Transverse colon (tissue), 4 donors: ENCODE measurements at regions not wholly inside any gene's neighbourhood (a gene's known extent, or its start where the extent isn't known, plus 50 kb on each side); places are given as distances from the start of the nearest gene placed in this dataset.

Experiments used
- DNase-seq: peaks from one replicate; pipeline ENCODE4 v3.0.0-alpha.2; 2019
- H3K27ac ChIP-seq, 4 donors: fragments of 200-600 bp; sonication (generic); 2 replicates each; pipeline ENCODE4 v1.5.1; 2016 to 2018; ENCODE audit warnings: inconsistent platforms in 4 of 4
- H3K27me3 ChIP-seq: fragments of 200-600 bp; sonication (generic); 2 replicates; pipeline ENCODE4 v1.5.1; 2017; ENCODE audit warnings: inconsistent platforms
- H3K36me3 ChIP-seq, 4 donors: fragments of 200-600 bp; sonication (generic); 2 replicates each; pipeline ENCODE4 v1.5.1; 2017 to 2019; ENCODE audit warnings: inconsistent platforms in 4 of 4
- H3K4me1 ChIP-seq, 4 donors: fragments of 200-600 bp; sonication (generic); 2 replicates each; pipeline ENCODE4 v1.5.1; 2017 to 2020; ENCODE audit warnings: inconsistent platforms in 4 of 4
- H3K4me3 ChIP-seq, 4 donors: fragments of 200-600 bp; sonication (generic); 1 replicate in 1 of 4; 2 replicates in 3 of 4; pipeline versions ENCODE4 v1.5.1 to v1.6.1; 2017 to 2019; ENCODE audit warnings: inconsistent platforms in 4 of 4
- H3K9me3 ChIP-seq, 2 donors: fragments of 200-600 bp; sonication (generic); 2 replicates each; pipeline ENCODE4 v1.5.1; 2017 to 2019; ENCODE audit warnings: inconsistent platforms in 2 of 2
- CTCF ChIP-seq, 5 experiments: fragments of 200-600 bp in 3 of 5; fragments of 450-650 bp in 2 of 5; sonication (generic) in 3 of 5; IDR thresholded peaks; 1 replicate in 2 of 5; 2 replicates in 3 of 5; pipeline ENCODE4 v1.5.1; 2016 to 2017; ENCODE audit warnings: antibody characterized with exemption in 5 of 5, inconsistent platforms in 3 of 5, mild to moderate bottlenecking in 2 of 5, moderate library complexity in 1 of 5
- EP300 ChIP-seq: sonication (generic); formaldehyde crosslinking; IDR thresholded peaks from one replicate; pipeline ENCODE4 v1.6.1; 2017; ENCODE audit warnings: antibody characterized with exemption, low read depth
- POLR2A ChIP-seq: fragments of 450-650 bp; IDR thresholded peaks from one replicate; pipeline ENCODE4 v1.6.1; 2016; ENCODE audit warnings: antibody characterized with exemption, mild to moderate bottlenecking, moderate library complexity
- POLR2AphosphoS5 ChIP-seq, 3 donors: sonication (generic); formaldehyde crosslinking; IDR thresholded peaks; one replicate each; pipeline ENCODE4 v1.6.1; 2016; ENCODE audit warnings: antibody characterized with exemption in 3 of 3
- WGBS, 2 donors: methylation state at CpG; one replicate each; pipeline ENCODE4 v1.1.5; 2018; ENCODE audit warnings: low coverage in 1 of 2; 5-methylcytosine and 5-hydroxymethylcytosine counted together
- in situ Hi-C, 4 donors: fragments of 200-750 bp; cut with MboI; loops; one replicate each; pipeline versions ENCODE4 v1.15.0 to v1.15.1; 2017; ENCODE audit warnings: low sequenced_read_pairs in 3 of 4, low pct_ligation_motif_present in 1 of 4, low pct_unique_long_range_greater_than_20kb in 1 of 4
- intact Hi-C: fragments of 100-400 bp; cut with DNase I; formaldehyde crosslinking; loops from one replicate; pipeline ENCODE4 v1.15.1; 2023; ENCODE audit warnings: low total_unique reads

GRCh38 chr3:67856718-67857117 is 202.3 kb upstream of the SUCLG2 start:
- Histone ChIP-seq H3K9me3 (no peaks in the 10 kb centered on the region), H3K4me1 (no peaks in the 10 kb centered on the region), H3K36me3 (no peaks in the 10 kb centered on the region), H3K4me3 (no peak overlapping the region), H3K27me3 (no peaks in the 10 kb centered on the region), H3K27ac (no peak overlapping the region)
- intact Hi-C loops = no loop called here
- in situ Hi-C loops = no loop called here
- TF ChIP-seq EP300 (no peak), POLR2AphosphoS5 (IDR thresholded peaks at IDR 0.05) (no peak), POLR2A (no peak), CTCF (IDR thresholded peaks at IDR 0.05) (no peak)
- DNase-seq = no peak
- 96% methylated on average over 7 of the region's 7 CpGs for whole genome bisulfite sequencing, 2 donors

- Histone ChIP-seq H3K27me3 (no peaks in the 10 kb centered on the region), H3K4me3 (no peak overlapping the region), H3K4me1 (no peaks in the 10 kb centered on the region), H3K27ac (no peak overlapping the region), H3K9me3 (no peaks in the 10 kb centered on the region), H3K36me3 (no peaks in the 10 kb centered on the region)
- intact Hi-C loops = no loop called here
- TF ChIP-seq EP300 (no peak), CTCF (IDR thresholded peaks at IDR 0.05) (no peak), POLR2A (no peak), POLR2AphosphoS5 (IDR thresholded peaks at IDR 0.05) (no peak)
- WGBS, 2 donors = 41 to 43% methylated on average over 1 of the region's 1 CpG
- DNase-seq = no peak
- in situ Hi-C loops = no loop called here
Measured at GRCh38 chr3:67854663-67855062, 200.3 kb upstream of the SUCLG2 start.

GRCh38 chr3:67853520-67853919 is 199.1 kb upstream of the SUCLG2 start:
- TF ChIP-seq CTCF (IDR thresholded peaks at IDR 0.05) = no peak
- no peak for TF ChIP-seq POLR2AphosphoS5 (IDR thresholded peaks at IDR 0.05)
- no peak for TF ChIP-seq EP300
- no peak for TF ChIP-seq POLR2A
- H3K4me3 ChIP-seq = no peak overlapping the region
- intact Hi-C loops = no loop called here
- 80 to 89% methylated on average over 2 of the region's 2 CpGs for WGBS, 2 donors
- DNase-seq = no peak
- in situ Hi-C loops = no loop called here
- H3K27ac ChIP-seq = no peak overlapping the region
- no peaks in the 10 kb centered on the region for H3K4me1 ChIP-seq
- no peaks in the 10 kb centered on the region for H3K27me3 ChIP-seq
- H3K9me3 ChIP-seq = no peaks in the 10 kb centered on the region
- no peaks in the 10 kb centered on the region for H3K36me3 ChIP-seq

GRCh38 chr3:67848299-67848698 is 193.9 kb upstream of the SUCLG2 start:
- intact Hi-C loops (no loop called here), in situ Hi-C loops (no loop called here)
- TF ChIP-seq POLR2AphosphoS5 (IDR thresholded peaks at IDR 0.05) (no peak), CTCF (IDR thresholded peaks at IDR 0.05) (no peak), EP300 (no peak), POLR2A (no peak)
- Histone ChIP-seq H3K9me3 (no peaks in the 10 kb centered on the region), H3K36me3 (no peaks in the 10 kb centered on the region), H3K4me3 (no peak overlapping the region), H3K27me3 (no peaks in the 10 kb centered on the region), H3K4me1 (no peaks in the 10 kb centered on the region), H3K27ac (no peak overlapping the region)
- WGBS, 2 donors = 82 to 90% methylated on average over 3 of the region's 3 CpGs
- no peak for DNase-seq
